Activated CD8-positive, alpha-beta memory T cell treated with anti-CD3 and anti-CD28 coated beads for 36 hours (primary cell): ENCODE measurements at regions not wholly inside any gene's neighbourhood (a gene's known extent, or its start where the extent isn't known, plus 50 kb on each side); places are given as distances from the start of the nearest gene placed in this dataset.
"Not testable (repeated sequence)": the region's sequence is repeated elsewhere in the genome, so short reads cannot be mapped to it uniquely, and the experiment has no call there.

Experiments
- CTCF ChIA-PET: fragments of 350-600 bp; sonication (Branson Sonifier 250); formaldehyde crosslinking; loops from one replicate; lab custom pipeline; 2021; ENCODE audit warnings: antibody characterized with exemption; lab: Charles Lee
- POLR2A ChIA-PET: fragments of 350-600 bp; sonication (Branson Sonifier 250); formaldehyde crosslinking; loops from one replicate; lab custom pipeline; 2021; ENCODE audit warnings: antibody characterized with exemption; lab: Charles Lee

DNA sequence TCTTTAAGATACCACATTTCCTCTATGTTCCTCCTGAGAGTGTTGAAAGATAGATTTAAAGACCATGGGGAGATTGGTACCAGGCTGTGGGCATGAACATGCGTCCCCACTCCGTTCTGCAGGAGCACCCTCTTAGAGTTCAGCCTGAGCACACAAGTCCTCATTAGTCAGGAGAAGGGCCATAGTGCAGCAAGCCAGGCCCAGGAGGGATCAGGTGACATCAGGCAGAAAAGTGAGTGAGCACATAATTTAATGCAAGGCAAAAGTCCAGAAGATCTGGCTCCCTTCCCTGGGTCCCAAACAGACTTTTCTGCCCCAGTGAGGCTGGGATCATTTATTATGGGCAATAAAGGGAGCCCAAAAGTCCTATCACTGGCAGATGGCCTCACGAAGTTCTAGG lies 263.7 kb upstream of the AGTR2 start:
- POLR2A ChIA-PET: no interaction called here
- CTCF ChIA-PET: no interaction called here

DNA sequence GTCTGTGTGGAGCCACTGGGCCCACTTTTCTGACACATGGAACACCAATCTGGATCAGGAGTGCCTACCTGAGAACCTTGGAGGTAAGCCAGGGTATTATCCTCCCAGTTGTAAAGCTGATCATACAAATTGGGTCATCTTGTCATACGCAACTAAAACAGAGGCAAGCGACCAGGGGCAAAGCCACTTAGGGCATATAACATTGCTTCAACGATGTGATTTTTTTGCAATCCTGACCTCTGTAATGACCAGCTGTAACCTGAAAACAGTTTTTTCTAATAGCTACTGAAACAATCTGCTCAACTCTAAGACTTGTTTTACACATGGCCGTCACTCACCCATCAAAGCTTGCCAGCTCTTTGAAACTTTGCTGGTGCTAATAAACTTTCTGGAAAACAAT lies 261.5 kb upstream of the AGTR2 start:
- POLR2A ChIA-PET: no interaction called here
- CTCF ChIA-PET: no interaction called here

DNA sequence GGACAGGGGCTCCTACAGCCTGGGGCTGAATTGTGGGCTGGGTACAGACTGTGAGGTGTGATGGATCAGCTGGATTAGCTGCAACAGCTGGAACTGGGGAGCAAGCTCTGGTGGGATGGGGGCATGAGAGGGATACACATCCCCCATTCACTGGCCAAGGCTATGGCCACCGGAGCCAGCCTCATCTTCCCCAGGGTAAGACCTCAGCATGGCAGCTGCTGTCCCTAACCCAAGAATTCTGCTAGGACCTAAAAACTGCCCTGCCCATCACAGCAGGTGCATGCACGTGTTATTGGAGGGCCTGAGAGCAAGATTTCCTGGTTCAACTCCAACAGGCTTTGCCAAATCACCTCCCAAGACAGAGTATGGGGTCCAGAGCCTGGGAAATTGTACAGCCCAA lies 258.6 kb upstream of the AGTR2 start:
- CTCF ChIA-PET: no interaction called here
- POLR2A ChIA-PET: no interaction called here

DNA sequence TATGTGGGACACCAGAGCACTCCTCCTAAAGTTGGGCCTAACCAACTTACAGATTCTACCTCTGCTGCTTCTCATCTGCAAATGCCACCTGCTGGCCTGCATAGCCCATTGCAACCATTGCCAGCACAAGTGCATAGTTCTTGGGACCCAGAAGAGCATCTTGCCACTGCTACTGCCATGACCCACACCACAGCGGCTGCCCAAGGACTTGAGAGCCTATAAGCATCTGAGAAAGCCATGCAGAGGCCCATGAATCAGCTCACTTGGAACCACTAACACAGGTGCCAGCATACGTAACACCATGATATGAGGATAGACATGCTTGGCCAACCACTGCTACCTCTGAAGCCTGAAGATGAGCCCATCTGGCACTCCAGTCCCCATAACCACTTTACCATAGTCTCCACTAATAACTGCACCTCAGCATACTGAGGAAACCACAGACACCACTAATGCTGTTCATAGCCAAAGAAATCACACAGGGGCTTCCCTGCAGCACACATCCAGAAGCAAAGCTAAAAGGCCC lies 258.1 kb upstream of the AGTR2 start:
- CTCF ChIA-PET: no interaction called here

DNA sequence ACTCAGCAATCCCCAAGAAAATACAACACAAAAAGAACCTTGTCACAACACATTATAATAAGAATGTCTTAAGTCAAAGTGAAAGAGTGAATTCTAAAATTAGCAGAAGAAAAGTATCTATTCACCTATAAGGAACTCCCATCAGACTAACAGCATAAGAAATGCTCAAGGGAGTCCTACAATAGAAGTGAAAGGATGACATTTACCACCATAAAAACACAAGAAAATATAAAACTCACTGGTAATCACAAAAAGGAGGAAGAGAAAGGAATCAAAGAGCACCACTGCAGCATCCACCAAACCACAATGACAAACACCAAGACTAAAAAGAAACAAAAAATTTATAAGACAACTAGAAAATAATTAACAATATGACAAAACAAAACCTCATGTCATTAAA lies 257.0 kb upstream of the AGTR2 start:
- CTCF ChIA-PET: no interaction called here
- POLR2A ChIA-PET: no interaction called here

More for the DNA sequence above, 258.1 kb upstream of the AGTR2 start:
- POLR2A ChIA-PET: no interaction called here

DNA sequence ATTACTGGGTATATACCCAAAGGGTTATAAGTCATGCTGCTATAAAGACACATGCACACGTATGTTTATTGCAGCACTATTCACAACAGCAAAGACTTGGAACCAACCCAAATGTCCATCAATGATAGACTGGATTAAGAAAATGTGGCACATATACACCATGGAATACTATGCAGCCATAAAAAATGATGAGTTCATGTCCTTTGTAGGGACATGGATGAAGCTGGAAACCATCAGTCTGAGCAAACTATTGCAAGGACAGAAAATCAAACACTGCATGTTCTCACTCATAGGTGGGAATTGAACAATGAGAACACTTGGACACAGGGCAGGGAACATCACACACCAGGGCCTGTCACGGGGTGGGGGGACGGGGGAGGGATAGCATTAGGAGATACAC lies 254.9 kb upstream of the AGTR2 start:
- CTCF ChIA-PET, POLR2A ChIA-PET: not testable (repeated sequence)

DNA sequence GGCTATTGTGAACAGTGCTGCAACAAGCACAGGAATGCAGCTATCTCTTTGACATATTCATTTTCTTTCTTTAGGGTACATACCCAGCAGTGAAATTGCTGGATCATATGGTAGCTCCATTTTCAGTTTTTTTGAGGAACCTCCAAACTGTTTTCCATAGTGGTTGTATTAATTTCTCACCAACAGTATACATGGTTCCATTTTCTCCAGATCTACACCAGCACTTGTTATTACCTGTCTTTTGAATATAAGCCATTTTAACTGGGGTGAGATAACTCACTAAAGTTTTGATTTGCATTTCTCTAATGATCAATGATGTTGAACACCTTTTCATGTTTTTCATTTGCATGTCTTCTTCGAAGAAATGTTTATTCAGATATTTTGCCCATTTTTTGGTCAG lies 241.1 kb upstream of the AGTR2 start:
- ChIA-PET CTCF (no interaction called here), POLR2A (no interaction called here)

DNA sequence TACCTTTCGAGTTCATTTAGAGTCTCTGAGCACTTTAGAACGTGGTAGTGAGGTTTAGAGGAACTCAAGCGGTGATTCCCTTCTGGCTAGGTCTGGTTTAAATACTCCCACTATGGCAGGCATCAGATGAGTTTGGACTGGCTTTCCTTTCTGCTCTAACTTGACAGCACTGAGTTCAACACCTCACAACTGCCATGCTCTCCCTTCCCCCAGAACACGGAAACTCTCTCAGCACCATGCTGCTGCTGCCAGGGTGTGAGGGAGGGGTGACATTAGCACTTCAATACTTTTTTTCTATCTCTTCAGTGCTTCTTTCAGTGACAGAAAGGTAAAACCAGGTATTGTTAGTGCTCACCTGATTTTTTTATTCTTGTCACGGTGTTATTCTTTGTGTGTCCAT lies 234.5 kb upstream of the AGTR2 start:
- ChIA-PET POLR2A (no interaction called here), CTCF (no interaction called here)

DNA sequence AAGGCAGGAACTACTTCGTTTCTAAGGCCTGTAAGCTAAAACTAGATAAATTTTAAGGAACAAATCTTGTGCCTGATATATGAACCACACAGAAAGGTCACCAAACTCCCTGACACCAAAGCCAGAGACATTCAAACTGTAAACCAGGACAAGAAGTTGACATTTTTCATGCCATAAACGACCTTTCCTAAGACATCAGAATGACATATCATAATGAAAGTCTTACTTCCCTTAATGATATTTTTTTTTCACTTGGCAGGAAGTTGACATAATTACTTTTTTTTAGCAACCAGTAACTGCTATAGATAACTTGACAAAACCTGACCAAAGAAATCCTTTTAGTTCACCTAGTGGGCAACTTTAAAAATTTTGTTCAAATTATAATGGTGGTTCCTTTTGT lies 231.5 kb upstream of the AGTR2 start:
- POLR2A ChIA-PET: no interaction called here
- CTCF ChIA-PET: no interaction called here

DNA sequence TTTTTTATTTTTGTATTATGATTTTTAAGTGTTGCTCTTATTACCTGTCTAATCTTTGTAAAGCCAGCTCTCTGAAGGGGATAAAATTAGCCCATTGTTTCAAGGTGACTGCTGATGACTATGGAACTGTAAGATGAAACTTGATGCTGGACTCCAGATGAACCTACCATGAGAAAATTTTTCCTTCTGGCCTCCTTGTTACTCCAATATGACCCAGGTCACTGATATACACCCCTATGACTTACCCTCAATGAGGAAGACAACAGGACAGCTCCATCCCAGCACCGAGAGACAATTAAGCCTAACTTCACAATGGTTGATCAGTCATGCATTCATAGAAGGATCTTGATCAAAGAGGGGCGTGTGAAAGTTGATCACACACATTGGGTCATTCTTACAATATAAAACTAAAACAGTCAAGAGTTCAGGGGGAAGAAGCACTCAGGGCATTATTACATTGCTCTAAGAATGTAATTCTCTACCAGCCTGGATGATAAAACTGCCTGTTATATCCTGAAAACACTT lies 230.8 kb upstream of the AGTR2 start:
- ChIA-PET CTCF (no interaction called here), POLR2A (no interaction called here)

DNA sequence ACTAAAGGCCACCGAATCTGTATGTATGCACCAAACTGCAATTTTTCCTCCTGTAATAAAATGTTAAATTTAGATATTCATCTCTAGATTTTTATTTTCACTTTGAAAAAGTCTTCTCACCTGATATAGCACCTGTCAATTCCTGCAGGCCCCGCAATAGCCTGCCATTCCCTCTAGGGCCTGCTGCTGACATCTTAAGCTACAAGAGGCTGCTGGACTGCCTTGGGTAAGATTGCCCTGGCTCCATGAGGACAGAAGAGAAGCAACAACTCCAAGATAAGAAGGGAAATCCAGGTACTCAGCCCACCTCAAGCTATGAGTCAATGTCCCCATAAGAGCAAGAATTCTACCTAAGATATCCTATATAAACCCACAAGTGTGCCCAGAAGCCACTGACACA lies 230.2 kb upstream of the AGTR2 start:
- POLR2A ChIA-PET: no interaction called here
- CTCF ChIA-PET: no interaction called here

DNA sequence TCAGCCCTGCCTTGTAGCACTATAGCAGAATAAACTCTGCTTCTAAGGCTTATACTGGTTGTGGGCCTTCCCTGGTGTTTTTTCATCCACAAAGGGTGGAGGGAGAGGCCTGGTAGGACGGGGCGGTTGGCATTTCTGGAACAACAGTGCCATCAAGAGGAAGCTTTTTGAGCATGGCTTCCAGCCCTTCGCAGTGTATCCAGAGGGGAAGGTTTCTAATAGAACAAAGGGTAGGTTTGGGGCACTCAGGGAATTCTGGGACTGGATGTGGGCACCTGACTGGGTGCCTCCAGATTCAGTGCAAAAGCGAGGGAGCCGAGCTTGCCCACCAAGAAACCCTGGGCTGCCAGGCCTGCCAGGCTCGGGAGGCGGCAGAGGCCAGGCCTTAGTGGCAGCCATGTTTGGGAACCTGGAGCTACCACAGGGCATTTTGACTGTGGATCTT lies 229.6 kb upstream of the AGTR2 start:
- POLR2A ChIA-PET: no interaction called here
- CTCF ChIA-PET: no interaction called here

DNA sequence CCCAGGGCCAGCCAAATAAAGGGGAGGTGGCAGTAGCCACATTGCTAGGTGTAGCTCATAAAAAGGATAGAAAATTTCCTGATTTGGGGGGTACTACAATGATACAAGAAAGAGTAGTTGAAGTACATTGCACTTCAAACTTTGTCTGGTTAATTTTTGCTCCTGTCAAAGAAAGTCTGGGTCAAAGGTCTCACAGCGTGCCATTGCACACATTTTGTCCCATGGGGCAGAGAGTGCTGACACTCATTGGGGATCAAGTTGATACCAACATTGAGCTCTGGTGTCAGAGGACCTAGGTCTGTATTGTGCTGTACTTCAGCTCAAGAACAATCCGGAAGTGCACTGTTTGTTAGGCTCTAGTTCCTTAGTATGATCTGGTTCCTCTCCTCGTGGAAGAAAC lies 229.2 kb upstream of the AGTR2 start:
- ChIA-PET CTCF (no interaction called here), POLR2A (no interaction called here)

DNA sequence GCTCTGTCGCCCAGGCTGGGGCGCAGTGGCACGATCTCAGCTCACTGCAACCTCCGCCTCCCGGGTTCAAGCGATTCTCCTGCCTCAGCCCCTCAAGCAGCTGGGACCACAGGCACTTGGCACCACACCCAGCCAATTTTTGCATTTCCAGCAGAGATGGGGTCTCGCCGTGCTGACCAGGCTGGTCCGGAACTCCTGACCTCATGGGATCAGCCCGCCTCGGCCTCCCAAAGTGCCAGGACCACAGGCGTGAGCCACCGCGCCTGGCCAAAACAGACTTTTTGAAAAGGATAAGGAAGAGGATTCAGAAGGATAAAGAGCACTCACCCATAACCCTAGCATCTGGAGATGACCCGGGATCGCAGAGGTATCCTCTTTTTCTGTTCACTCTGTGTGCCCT lies 224.5 kb upstream of the AGTR2 start:
- ChIA-PET CTCF (no interaction called here), POLR2A (no interaction called here)

DNA sequence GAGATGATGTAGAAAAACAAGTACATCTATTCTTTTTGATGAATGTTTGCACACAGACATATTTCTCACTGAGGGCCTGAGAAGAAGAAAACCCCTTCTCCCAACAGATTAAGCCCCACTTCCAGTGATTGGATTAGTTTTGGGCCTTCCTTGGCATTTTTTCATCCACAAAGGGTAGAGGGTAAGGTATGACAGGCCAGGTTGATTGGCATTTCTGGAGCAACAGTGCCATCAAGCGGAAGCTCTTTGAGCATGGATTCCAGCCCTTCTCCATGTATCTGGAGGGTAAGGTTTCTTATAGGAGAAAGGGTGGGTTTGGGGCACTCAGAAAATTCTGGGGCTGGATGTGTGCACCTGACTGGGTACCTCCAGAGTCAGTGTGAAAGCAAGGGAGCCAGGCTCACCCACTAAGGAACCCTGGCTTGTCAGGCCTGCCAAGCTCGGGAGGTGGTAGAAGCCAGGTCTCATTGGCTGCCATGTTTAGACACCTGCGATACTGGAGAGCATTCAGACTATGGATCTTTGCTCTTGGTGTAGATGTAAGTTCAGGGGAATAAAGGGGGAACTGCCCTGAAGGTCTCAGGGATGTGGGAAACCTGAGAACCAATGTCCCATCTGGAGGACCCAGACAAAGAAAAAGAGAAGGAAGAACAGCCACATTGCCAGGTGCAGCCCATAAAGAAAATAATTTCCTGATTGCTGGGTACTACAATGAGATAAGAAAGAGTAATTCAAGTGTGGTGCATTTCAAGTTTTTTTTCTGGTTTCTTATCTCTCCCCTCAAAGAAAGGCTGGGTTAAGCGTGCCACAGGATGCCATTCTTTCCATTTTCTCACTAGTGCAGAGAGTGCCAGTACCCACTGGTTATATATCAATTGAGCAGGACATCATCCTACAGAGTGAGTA lies 222.3 kb upstream of the AGTR2 start:
- CTCF ChIA-PET: no interaction called here
- POLR2A ChIA-PET: no interaction called here

DNA sequence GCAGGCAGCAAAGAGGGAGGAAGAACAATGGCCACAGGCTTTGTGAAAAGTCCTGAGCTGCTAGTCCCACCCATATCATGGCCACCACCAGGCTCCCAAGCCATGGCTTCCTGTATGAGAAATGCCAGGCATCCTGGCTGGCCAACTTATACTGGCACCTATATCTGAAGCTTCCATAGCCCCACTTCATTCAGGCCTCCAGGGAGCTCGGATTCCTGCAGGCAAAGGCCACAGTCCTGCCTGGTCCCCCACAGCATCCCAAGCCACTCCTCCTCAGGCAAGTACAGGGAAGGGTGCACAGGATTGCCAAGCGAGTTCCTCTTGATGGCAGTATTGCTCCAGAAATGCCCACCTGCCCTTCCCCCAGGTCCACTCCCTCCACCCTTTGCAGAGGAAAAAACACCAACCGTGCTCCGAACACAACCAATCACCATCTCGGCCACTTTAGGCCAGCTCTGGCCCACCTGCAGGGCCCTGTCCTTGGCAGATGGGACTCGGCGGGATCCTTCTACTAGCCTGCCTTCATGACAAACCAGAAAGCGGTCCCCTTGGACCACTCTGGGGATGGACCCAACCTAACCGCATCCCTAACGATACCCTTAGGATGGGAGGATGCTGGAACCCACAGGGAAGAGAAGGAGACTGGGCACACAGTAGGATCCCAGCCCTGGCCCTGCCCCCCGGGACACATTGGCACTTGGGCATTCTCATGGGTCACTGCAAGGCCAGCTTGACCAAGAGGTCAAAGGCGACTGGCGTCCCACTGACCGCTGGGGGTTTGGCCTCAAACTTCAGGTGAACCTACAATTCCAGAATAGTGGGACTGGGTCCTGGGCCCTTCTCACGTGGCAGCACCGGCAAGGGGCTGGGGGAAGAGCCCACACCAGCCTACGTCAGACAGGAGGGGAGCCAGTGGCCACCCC lies 220.4 kb upstream of the AGTR2 start:
- CTCF ChIA-PET: no interaction called here
- POLR2A ChIA-PET: no interaction called here

DNA sequence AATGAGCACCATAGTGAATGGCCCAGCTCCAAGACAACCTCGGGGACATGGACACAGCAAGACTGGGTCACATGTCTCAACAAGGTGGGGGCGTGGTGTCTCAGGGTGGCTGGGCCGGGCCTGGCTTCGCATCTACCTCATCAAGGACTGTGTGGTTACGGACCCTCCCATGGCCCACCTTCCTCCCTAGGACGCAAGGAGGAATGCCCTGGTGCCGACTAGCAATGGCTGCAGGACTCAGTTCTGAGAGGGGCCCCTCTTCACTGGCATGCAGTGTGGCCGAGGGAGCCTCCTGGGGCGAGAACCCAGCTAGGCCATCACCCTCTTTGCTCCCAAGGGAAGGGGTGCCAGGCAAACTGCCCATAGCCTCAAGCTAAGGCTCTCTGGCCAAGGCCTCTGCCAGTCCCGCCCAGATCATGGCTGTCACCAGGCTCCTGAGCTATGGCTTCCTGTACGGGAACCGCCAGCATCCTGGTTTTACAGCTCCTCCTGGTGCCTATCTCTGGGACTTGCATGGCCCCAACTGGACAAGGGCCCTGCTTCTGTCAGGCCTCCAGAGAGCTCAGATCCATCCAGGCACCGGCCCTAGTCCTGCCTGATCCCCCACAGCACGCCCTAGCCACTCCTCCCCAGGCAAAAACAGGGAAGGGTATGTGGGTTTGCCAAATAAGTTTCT lies 218.0 kb upstream of the AGTR2 start:
- CTCF ChIA-PET: no interaction called here
- POLR2A ChIA-PET: no interaction called here

DNA sequence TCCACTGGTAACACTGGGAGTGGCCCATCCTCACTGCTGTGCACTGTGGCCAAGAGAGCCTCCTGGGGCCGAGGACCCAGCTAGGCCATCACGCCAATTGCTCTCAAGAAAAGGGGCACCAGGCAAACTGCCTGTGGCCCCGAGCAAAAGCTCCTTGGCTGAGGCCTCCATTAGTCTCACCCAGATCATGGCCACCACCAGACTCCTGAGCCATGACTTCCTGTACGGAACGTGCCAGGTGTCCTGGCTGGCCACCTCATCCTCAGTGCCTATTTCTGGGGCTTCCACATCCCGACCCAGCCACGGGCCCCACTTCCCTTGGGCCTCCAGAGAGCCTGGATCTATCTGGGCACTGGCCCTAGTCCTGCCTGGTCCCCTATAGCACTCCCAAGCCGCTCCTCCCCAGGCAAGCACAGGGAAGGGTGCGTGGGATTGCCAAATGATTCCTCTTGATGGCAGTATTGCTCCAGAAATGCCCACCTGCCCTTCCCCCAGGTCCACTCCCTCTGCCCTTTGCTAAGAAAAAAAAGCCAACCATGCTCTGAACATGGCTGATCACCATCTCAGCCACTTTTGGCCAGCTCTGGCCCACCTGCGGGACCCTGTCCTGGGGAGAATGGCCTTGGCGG lies 212.6 kb upstream of the AGTR2 start:
- ChIA-PET CTCF (no interaction called here), POLR2A (no interaction called here)

DNA sequence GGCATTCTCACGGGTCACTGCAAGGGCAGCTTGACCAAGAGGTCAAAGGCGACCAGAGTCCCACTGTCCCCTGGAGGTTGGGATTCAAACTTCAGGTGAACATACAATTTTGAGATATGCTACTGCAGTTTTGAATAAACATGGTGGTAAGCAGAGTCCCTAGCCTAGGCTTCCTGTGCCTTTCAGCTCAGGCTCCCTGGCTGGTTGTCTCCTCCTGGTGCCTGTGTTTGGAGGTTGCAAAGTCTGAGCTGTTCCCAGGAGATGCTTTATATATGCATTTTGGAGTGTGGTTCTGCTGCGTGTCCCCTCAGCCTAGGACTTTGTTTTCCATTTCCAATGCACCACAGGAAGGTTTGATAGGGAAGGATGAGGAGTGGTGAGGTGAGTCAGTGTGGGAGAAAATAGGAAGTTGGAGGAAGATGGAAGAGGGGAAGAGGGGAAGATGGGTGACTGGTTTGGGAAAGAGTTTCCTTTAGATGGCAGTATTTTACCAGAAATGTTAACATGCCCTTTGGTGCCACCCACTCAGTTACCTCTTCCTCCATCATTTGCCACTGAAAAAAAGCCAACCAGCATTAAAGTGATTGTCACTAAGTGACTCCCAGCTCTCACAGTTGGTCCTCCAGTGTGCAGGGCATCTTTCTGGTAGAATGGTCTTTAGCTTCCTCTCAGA lies 211.7 kb upstream of the AGTR2 start:
- POLR2A ChIA-PET: no interaction called here
- CTCF ChIA-PET: no interaction called here
